H7 (cell line): ENCODE measurements at regions not wholly inside any gene's neighbourhood (a gene's known extent, or its start where the extent isn't known, plus 50 kb on each side); places are given as distances from the start of the nearest gene placed in this dataset.
"Not testable (repeated sequence)": the region's sequence is repeated elsewhere in the genome, so short reads cannot be mapped to it uniquely, and the experiment has no call there.

ENCODE experiments used
- DNase-seq: peaks from one replicate; pipeline ENCODE4 v3.0.0; 2012
- H3K27me3 ChIP-seq: 2 replicates; pipeline ENCODE4 v1.6.0; 2011; ENCODE audit warnings: mild to moderate bottlenecking, low read length; ENCODE audit not compliant: control insufficient read depth, insufficient read depth
- H3K36me3 ChIP-seq: replicated peaks from 2 replicates; pipeline ENCODE4 v1.5.1; 2011; ENCODE audit warnings: low read length; ENCODE audit not compliant: control insufficient read depth, insufficient read depth
- H3K4me3 ChIP-seq: 2 replicates; pipeline ENCODE4 v1.5.1; 2011; ENCODE audit warnings: low read depth, mild to moderate bottlenecking, control low read depth, low read length, moderate library complexity; ENCODE audit not compliant: insufficient read depth

GRCh38 chr20:48490341-48490740, 337.5 kb downstream of the PREX1 start:
- not testable (repeated sequence) for H3K4me3 ChIP-seq, DNase-seq, H3K36me3 ChIP-seq, H3K27me3 ChIP-seq

- H3K27me3 ChIP-seq = no peaks in the 10 kb centered on the region
- H3K4me3 ChIP-seq = no peak overlapping the region
- no peaks in the 10 kb centered on the region for H3K36me3 ChIP-seq
- no peak for DNase-seq
Measured at GRCh38 chr20:48489656-48490055, 338.1 kb downstream of the PREX1 start.

- Histone ChIP-seq H3K27me3 (no peaks in the 10 kb centered on the region), H3K4me3 (no peak overlapping the region), H3K36me3 (no peaks in the 10 kb centered on the region)
- no peak for DNase-seq
Measured at GRCh38 chr20:48489046-48489463, 338.7 kb downstream of the PREX1 start.

- H3K36me3 ChIP-seq, H3K4me3 ChIP-seq, H3K27me3 ChIP-seq, DNase-seq: not testable (repeated sequence)
Measured at GRCh38 chr20:48488334-48489034, 339.3 kb downstream of the PREX1 start.

GRCh38 chr20:48486065-48486464, 341.7 kb downstream of the PREX1 start:
- Histone ChIP-seq H3K27me3 (no peaks in the 10 kb centered on the region), H3K4me3 (no peak overlapping the region), H3K36me3 (no peaks in the 10 kb centered on the region)
- no peak for DNase-seq

GRCh38 chr20:48485153-48485552, 342.6 kb downstream of the PREX1 start:
- H3K36me3 ChIP-seq, H3K4me3 ChIP-seq, DNase-seq, H3K27me3 ChIP-seq: not testable (repeated sequence)

DNA sequence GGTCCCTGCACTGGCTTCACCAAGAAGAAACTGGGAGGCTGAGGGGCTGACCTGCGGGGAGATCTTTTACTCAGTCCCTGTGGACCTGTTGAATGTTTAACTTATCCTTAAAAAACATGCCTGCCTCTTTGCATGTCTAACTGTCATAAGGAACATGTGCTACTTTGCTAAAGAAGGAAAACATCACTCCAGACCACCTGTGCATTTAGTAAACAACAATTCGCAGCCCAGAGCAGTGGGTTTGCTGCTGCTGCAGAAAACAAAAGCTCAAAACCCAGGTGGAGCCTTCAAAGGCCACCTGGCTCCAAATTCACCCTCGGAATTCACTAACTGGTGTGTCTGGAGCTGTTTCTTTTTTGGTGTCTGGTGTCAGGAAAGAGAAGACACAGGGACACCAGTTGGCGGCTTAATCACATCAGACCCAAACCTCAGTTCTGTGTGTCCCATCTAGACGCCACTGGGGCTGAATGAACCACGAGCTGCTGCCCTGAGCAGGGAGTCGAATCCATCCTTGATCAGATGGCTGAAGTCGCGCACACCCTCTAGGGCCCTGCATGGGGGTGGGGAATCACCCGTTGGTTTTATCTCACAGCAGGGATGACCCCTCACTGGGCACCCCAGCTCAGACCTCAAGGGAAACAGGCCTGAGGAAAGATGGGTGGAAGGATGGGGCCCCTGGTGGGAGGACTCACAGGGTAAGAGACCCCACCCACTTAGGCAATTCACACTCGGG, 344.3 kb downstream of the PREX1 start:
- DNase-seq = no peak
- Histone ChIP-seq H3K36me3 (no peaks in the 10 kb centered on the region), H3K4me3 (no peak overlapping the region), H3K27me3 (no peaks in the 10 kb centered on the region)

DNA sequence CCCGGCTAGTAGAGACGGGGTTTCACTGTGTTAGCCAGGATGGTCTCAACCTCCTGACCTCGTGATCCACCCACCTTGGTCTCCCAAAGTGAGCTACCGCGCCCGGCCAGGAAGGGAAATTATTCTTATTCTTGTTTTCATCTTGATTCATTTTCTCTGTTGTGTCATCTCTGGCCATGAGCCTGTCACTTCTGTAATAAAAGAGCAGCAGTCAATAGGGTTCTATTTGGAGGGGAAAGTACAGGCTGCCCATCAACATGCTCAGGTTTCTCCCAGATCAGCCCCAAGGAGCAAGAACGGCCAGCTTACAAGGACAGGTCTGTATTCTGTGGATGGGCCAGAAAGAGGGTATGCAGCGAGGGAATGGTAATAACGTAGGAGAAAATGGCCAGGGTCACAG, 345.0 kb downstream of the PREX1 start:
- no peaks in the 10 kb centered on the region for H3K27me3 ChIP-seq
- DNase-seq = no peak
- no peaks in the 10 kb centered on the region for H3K36me3 ChIP-seq
- H3K4me3 ChIP-seq = no peak overlapping the region

- Histone ChIP-seq H3K36me3 (no peaks in the 10 kb centered on the region), H3K4me3 (no peak overlapping the region), H3K27me3 (no peaks in the 10 kb centered on the region)
- DNase-seq = peak; percentile 46
Measured at GRCh38 chr20:48480216-48480772, 347.5 kb downstream of the PREX1 start.

DNA sequence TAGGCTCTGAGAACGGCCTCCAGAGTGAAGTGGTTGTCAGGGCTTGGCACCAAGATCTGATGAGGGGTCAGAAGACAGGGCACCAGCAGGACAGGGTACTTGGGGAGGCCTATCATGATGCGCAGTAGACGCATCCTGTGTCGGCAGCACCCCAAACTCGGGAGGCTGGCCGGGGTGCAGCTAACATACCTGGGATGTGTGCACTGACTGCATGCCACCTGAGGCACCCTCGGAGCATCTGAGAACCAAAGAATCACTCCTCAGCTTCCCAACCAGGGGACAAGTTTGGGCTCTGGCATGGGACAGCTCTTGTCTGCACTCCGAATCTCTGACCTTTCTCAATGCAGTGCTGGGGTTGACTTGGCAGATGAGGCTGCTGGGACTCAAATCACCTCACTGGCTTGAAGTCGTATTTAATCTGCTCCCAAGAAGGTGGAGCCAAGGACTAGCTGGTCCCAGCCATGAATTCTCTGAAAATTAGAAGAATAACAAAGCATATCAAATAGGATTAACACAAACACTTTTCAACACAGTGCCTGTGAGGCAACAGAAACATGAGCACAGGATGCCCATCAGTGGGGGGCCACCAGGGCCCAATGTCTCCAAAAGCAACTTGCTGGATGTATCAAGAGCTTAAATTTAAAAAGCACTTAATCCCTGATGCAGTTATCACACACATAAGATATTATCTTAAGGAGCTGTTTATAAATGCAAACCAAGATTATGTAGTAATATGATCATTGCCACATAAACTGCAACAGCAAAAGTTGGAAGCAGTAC, 348.8 kb downstream of the PREX1 start:
- no peak overlapping the region for H3K4me3 ChIP-seq
- no peak for DNase-seq
- no peaks in the 10 kb centered on the region for H3K27me3 ChIP-seq
- H3K36me3 ChIP-seq = no peaks in the 10 kb centered on the region

DNA sequence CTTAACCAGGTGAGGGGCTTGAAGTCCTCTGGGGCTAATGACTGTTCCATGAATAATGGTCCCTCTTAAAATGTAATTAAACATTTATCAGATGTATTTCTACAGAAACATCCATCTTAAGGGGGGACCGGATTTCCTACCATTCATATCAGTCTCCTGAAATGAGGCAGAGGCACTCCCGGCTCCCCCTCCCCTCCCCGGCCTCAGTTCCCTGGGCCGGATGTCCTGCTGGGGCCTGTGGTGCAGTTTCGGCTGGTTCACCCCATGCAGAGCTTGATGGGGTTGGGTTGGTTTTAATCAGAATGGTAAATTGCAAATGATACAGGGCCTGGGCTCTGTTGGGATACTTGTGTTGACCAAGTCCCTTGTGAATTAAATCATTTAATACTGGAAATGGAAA, 349.4 kb downstream of the PREX1 start:
- no peaks in the 10 kb centered on the region for H3K36me3 ChIP-seq
- no peak for DNase-seq
- H3K27me3 ChIP-seq = no peaks in the 10 kb centered on the region
- no peak overlapping the region for H3K4me3 ChIP-seq

GRCh38 chr20:48476854-48477253, 350.9 kb downstream of the PREX1 start:
- no peak for DNase-seq
- Histone ChIP-seq H3K4me3 (no peak overlapping the region), H3K27me3 (no peaks in the 10 kb centered on the region), H3K36me3 (no peaks in the 10 kb centered on the region)

DNA sequence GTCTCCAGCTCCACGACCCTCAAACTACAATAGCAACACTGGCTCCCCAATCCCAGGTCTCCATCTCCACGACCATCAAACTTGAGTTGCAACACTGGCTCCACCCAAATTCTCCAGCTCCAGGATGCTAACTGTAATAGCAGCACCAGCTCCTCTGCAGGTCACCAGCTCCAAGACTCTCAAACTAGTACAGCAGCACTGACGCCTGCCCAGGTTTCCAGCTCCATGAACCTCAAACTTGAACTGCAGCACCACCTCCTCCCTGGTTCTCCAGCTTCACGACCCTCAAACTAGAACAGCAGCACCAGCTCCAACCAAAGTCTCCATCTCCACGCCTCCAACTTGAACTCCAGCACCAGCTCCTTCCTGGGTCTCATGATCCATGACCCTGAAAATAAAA, 353.8 kb downstream of the PREX1 start:
- no peak overlapping the region for H3K4me3 ChIP-seq
- no peak for DNase-seq
- no peaks in the 10 kb centered on the region for H3K27me3 ChIP-seq
- no peaks in the 10 kb centered on the region for H3K36me3 ChIP-seq

DNA sequence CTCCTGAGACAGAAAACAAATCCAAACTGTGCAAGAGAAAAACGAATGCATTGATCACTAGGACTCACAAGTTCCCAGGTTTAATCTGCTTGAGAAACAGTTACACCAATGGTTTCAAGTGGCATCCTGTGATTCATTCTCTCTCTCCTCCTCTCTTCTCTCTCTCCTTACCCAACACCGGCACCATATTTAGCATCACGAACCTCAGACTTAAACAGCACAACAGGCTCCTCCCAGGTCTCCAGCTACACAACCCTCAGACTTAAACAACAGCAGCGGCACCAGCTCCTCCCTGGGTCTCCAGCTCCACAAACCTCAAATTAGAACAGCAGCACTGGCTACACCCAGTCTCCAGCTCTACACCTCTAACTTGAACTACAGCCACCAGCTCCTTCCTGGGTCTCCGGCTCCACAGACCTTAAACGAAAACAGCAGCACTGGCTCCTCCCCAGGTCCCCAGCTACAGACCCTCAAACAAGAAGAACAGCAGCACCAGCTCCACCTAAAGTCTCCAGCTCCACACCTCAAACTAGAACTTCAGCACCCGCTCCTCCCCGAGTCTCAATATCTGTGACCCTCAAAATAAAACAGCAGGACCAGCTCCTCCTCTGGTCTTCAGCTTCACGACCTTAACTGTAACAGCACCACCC, 355.9 kb downstream of the PREX1 start:
- DNase-seq = no peak
- Histone ChIP-seq H3K4me3 (no peak overlapping the region), H3K27me3 (no peaks in the 10 kb centered on the region), H3K36me3 (no peaks in the 10 kb centered on the region)
